ENCODE measurements at regions not wholly inside any gene's neighbourhood (a gene's known extent, or its start where the extent isn't known, plus 50 kb on each side); places are given as distances from the start of the nearest gene placed in this dataset.
A peak's percentile ranks its signal among the peaks of the same experiment; 100 is the strongest.
"Not testable (repeated sequence)": the region's sequence is repeated elsewhere in the genome, so short reads cannot be mapped to it uniquely, and the experiment has no call there.

DNA sequence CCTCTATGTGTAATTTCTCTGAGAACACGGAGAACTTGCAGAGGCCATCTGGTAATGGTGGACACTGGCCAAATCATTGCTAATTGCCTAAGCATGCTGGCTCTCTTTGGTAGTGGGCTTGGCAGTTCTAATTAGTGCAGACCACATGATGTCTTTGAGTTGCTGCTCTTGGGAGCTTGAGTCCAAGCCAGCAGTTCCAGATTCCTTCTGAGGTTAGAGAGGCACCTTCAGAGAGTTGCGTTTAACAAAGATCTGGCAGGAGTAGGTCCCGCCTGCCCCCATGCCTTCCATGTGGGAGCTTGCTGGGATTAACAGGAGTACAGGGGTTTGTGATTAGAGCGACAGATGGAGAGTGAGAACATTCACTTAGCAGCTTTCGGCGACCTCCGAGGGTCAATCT is 449.0 kb upstream of the LMCD1 start:
- Histone ChIP-seq H3K9me3 (ENCODE audit: control insufficient read depth in 4 of 4, insufficient read depth in 3 of 4, low read length in 3 of 4) (no peaks in the 10 kb centered on the region), H3K27me3 (ENCODE audit: control insufficient read depth in 3 of 3, insufficient read depth in 3 of 3, low read length in 2 of 3) (no peaks in the 10 kb centered on the region), H3K4me1 (ENCODE audit: control insufficient read depth in 5 of 5, insufficient read depth in 5 of 5, low read length in 5 of 5) (no peaks in the 10 kb centered on the region), H3K4me3 (no peak overlapping the region), H3K36me3 (ENCODE audit: control insufficient read depth in 4 of 4, insufficient read depth in 4 of 4, low read length in 4 of 4) (no peaks in the 10 kb centered on the region), H3K27ac (ENCODE audit: low read depth in 1 of 2, low read length in 1 of 2) (no peak overlapping the region), H3K9ac (ENCODE audit: insufficient read depth in 1 of 2, low read length in 2 of 2) (no peak overlapping the region)
- 63 to 67% methylated on average over 7 of the region's 7 CpGs for WGBS, 2 donors
- TF ChIP-seq, protein P1, sequence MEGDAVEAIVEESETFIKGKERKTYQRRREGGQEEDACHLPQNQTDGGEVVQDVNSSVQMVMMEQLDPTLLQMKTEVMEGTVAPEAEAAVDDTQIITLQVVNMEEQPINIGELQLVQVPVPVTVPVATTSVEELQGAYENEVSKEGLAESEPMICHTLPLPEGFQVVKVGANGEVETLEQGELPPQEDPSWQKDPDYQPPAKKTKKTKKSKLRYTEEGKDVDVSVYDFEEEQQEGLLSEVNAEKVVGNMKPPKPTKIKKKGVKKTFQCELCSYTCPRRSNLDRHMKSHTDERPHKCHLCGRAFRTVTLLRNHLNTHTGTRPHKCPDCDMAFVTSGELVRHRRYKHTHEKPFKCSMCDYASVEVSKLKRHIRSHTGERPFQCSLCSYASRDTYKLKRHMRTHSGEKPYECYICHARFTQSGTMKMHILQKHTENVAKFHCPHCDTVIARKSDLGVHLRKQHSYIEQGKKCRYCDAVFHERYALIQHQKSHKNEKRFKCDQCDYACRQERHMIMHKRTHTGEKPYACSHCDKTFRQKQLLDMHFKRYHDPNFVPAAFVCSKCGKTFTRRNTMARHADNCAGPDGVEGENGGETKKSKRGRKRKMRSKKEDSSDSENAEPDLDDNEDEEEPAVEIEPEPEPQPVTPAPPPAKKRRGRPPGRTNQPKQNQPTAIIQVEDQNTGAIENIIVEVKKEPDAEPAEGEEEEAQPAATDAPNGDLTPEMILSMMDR (IDR thresholded peaks at IDR 0.05; ENCODE audit: control extremely low read depth, extremely low read depth): no peak
- ATAC-seq (ENCODE audit: insufficient read depth, low FRiP score): no peak
- DNase-seq: peak; percentile 35 to 78 (median 56)

DNA sequence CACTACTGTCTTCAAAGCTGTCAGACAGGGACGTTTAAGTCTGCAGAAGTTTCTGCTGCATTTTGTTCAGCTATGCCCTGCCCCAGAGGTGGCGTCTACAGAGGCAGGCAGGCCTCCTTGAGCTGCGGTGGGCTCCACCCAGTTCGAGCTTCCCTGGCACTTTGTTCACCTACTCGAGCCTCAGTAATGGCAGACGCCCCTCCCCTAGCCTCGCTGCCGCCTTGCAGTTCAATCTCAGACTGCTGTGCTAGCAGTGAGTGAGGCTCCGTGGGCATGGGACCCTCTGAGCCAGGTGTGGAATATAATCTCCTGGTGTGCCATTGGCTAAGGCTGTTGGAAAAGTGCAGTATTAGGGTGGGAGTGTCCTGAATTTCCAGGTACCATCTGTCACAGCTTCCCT is 433.5 kb upstream of the LMCD1 start:
- not testable (repeated sequence) for H3K4me3 ChIP-seq; ATAC-seq (ENCODE audit: insufficient read depth, low FRiP score); H3K27ac ChIP-seq (ENCODE audit: low read depth in 1 of 2, low read length in 1 of 2); H3K9me3 ChIP-seq (ENCODE audit: control insufficient read depth in 4 of 4, insufficient read depth in 3 of 4, low read length in 3 of 4); H3K27me3 ChIP-seq (ENCODE audit: control insufficient read depth in 3 of 3, insufficient read depth in 3 of 3, low read length in 2 of 3); DNase-seq; H3K4me1 ChIP-seq (ENCODE audit: control insufficient read depth in 5 of 5, insufficient read depth in 5 of 5, low read length in 5 of 5); H3K36me3 ChIP-seq (ENCODE audit: control insufficient read depth in 4 of 4, insufficient read depth in 4 of 4, low read length in 4 of 4); H3K9ac ChIP-seq (ENCODE audit: insufficient read depth in 1 of 2, low read length in 2 of 2)
- 92 to 95% methylated on average over 9 of the region's 9 CpGs for WGBS, 2 donors

DNA sequence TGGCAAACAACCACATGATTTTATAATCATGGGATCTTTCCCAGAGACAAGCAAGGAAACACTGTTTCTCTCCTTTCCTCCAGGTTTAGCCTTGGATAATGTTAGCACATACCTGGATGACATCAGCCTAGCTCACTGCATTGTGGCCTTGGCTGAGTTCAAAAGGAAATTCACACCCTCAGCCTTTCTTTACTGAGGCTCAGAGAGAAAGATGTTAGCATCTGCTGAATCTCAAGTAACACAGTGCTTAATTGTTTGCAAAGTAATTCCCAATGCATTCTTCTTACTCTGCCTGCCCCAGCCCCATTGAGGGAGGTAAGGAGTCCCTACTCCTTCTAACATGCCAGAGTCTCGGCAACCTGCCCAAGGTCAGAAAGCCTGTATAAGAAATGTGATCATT is 432.2 kb upstream of the LMCD1 start:
- Histone ChIP-seq H3K27ac (ENCODE audit: low read depth in 1 of 2, low read length in 1 of 2) (no peak overlapping the region), H3K9ac (ENCODE audit: insufficient read depth in 1 of 2, low read length in 2 of 2) (no peak overlapping the region), H3K36me3 (ENCODE audit: control insufficient read depth in 4 of 4, insufficient read depth in 4 of 4, low read length in 4 of 4) (no peaks in the 10 kb centered on the region), H3K27me3 (ENCODE audit: control insufficient read depth in 3 of 3, insufficient read depth in 3 of 3, low read length in 2 of 3) (no peaks in the 10 kb centered on the region), H3K4me1 (ENCODE audit: control insufficient read depth in 5 of 5, insufficient read depth in 5 of 5, low read length in 5 of 5) (no peaks in the 10 kb centered on the region), H3K4me3 (no peak overlapping the region), H3K9me3 (ENCODE audit: control insufficient read depth in 4 of 4, insufficient read depth in 3 of 4, low read length in 3 of 4) (peaks cover 0 to 5% (median 0%) of the 10 kb centered on the region in 4 donors)
- TF ChIP-seq, protein P1 (IDR thresholded peaks at IDR 0.05; ENCODE audit: control extremely low read depth, extremely low read depth): no peak
- DNase-seq: no peak
- WGBS, 2 donors: 55 to 68% methylated on average over 1 of the region's 1 CpG
- ATAC-seq (ENCODE audit: insufficient read depth, low FRiP score): no peak

DNA sequence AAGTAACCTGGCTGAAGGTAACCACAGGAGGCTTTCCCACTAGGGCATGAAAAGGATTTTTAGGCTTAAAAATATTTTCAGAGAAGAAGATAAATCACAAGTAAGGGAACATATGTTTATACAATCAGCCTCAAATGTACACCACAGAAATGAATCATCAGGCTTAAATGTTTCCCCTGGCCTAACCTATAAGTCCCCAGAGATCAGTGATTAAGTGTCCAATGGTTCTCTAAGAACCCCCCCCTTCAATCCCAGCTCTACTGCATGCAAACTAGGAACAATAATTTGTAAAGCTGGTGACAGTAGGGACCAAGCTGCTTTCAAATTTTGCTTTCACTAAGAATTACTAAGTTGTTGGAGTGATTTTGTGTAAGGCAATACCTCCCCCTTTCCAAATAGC is 431.6 kb upstream of the LMCD1 start:
- ATAC-seq (ENCODE audit: insufficient read depth, low FRiP score): no peak

DNA sequence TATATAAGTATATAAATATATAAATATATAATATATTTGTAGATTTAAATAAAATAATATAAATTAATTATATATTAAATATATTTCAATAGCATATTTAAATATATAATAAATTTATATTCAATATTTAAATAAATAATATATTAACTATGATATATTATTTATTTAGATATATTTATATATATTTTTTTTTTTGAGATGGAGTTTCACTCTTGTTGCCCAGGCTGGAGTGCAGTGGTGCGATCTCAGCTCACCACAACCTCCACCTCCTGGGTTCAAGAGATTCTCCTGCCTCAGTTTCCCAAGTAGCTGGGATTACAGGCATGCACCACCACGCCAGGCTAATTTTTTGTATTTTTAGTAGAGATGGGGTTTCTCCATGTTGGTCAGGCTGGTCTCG is 426.9 kb upstream of the LMCD1 start:
- 94 to 99% methylated on average over 3 of the region's 3 CpGs for WGBS, 2 donors

More for the DNA sequence above, 431.6 kb upstream of the LMCD1 start:
- Histone ChIP-seq H3K27me3 (ENCODE audit: control insufficient read depth in 3 of 3, insufficient read depth in 3 of 3, low read length in 2 of 3) (no peaks in the 10 kb centered on the region), H3K9me3 (ENCODE audit: control insufficient read depth in 4 of 4, insufficient read depth in 3 of 4, low read length in 3 of 4) (peaks cover 0 to 5% (median 0%) of the 10 kb centered on the region in 4 donors), H3K27ac (ENCODE audit: low read depth in 1 of 2, low read length in 1 of 2) (no peak overlapping the region), H3K4me3 (no peak overlapping the region), H3K4me1 (ENCODE audit: control insufficient read depth in 5 of 5, insufficient read depth in 5 of 5, low read length in 5 of 5) (no peaks in the 10 kb centered on the region), H3K36me3 (ENCODE audit: control insufficient read depth in 4 of 4, insufficient read depth in 4 of 4, low read length in 4 of 4) (no peaks in the 10 kb centered on the region), H3K9ac (ENCODE audit: insufficient read depth in 1 of 2, low read length in 2 of 2) (no peak overlapping the region)
- DNase-seq: no peak
- TF ChIP-seq, protein P1 (IDR thresholded peaks at IDR 0.05; ENCODE audit: control extremely low read depth, extremely low read depth): no peak

More for the DNA sequence above, 426.9 kb upstream of the LMCD1 start:
- H3K9ac ChIP-seq (ENCODE audit: insufficient read depth in 1 of 2, low read length in 2 of 2); H3K36me3 ChIP-seq (ENCODE audit: control insufficient read depth in 4 of 4, insufficient read depth in 4 of 4, low read length in 4 of 4); H3K4me3 ChIP-seq; H3K4me1 ChIP-seq (ENCODE audit: control insufficient read depth in 5 of 5, insufficient read depth in 5 of 5, low read length in 5 of 5); ATAC-seq (ENCODE audit: insufficient read depth, low FRiP score); H3K27ac ChIP-seq (ENCODE audit: low read depth in 1 of 2, low read length in 1 of 2); DNase-seq; H3K27me3 ChIP-seq (ENCODE audit: control insufficient read depth in 3 of 3, insufficient read depth in 3 of 3, low read length in 2 of 3); H3K9me3 ChIP-seq (ENCODE audit: control insufficient read depth in 4 of 4, insufficient read depth in 3 of 4, low read length in 3 of 4): not testable (repeated sequence)

Data from lung (tissue), 11 donors.